H1 (cell line): ENCODE measurements at regions not wholly inside any gene's neighbourhood (a gene's known extent, or its start where the extent isn't known, plus 50 kb on each side); places are given as distances from the start of the nearest gene placed in this dataset.
"Not testable (repeated sequence)": the region's sequence is repeated elsewhere in the genome, so short reads cannot be mapped to it uniquely, and the experiment has no call there.

Experiments used
- CTCF ChIA-PET: fragments of 300-600 bp; sonication (Branson Sonifier 250); formaldehyde crosslinking; loops from one replicate; lab custom pipeline; 2021; ENCODE audit not compliant: partially characterized antibody; lab: Charles Lee
- POLR2A ChIA-PET: fragments of 300-600 bp; sonication (Branson Sonifier 250); formaldehyde crosslinking; loops from one replicate; lab custom pipeline; 2021; ENCODE audit warnings: inconsistent platforms; ENCODE audit not compliant: partially characterized antibody; lab: Charles Lee
- DNase-seq, 2 experiments: peaks; one replicate each; pipeline versions ENCODE4 v3.0.0 to v3.0.0-alpha.2; 2010 to 2022; ENCODE audit warnings: low spot score in 2 of 2, low read depth in 1 of 2, mixed read lengths in 1 of 2
- FAIRE-seq: peaks from 2 replicates; lab custom pipeline; 2011; peaks lifted over from hg19 to GRCh38; lab: Jason Lieb, UNC
- H2AFZ ChIP-seq: 2 replicates; pipeline ENCODE4 v1.8.1; 2012; ENCODE audit warnings: low read length, inconsistent platforms
- H2AK5ac ChIP-seq: 2 replicates; pipeline ENCODE4 v1.6.1; 2013; ENCODE audit warnings: low read depth, low read length
- H2BK120ac ChIP-seq: replicated peaks from 2 replicates; pipeline ENCODE3; 2013; ENCODE audit warnings: low read depth, low read length, inconsistent platforms
- H2BK12ac ChIP-seq: 2 replicates; pipeline ENCODE4 v1.6.1; 2013; ENCODE audit warnings: low read depth, low read length
- H2BK15ac ChIP-seq: 2 replicates; pipeline ENCODE4 v1.6.1; 2013; ENCODE audit warnings: low read length
- H2BK20ac ChIP-seq: 2 replicates; pipeline ENCODE4 v1.6.1; 2013; ENCODE audit warnings: low read length
- H2BK5ac ChIP-seq: 2 replicates; pipeline ENCODE4 v1.6.1; 2013; ENCODE audit warnings: low read depth, low read length
- H3K14ac ChIP-seq: 2 replicates; pipeline ENCODE4 v1.6.1; 2013; ENCODE audit warnings: inconsistent platforms; ENCODE audit not compliant: insufficient read length
- H3K18ac ChIP-seq: 2 replicates; pipeline ENCODE4 v1.6.1; 2013; ENCODE audit warnings: low read length; ENCODE audit errors: extremely low read depth
- H3K23ac ChIP-seq: 2 replicates; pipeline ENCODE4 v1.6.1; 2013; ENCODE audit warnings: inconsistent platforms; ENCODE audit not compliant: insufficient read length
- H3K23me2 ChIP-seq: 2 replicates; pipeline ENCODE4 v1.6.1; 2013; ENCODE audit warnings: low read depth, low read length
- H3K27ac ChIP-seq: 2 replicates; pipeline ENCODE4 v1.6.1; 2011; ENCODE audit warnings: low read depth, low read length, inconsistent platforms
- H3K27me3 ChIP-seq, 4 experiments: replicated peaks in 1 of 4; 1 replicate in 1 of 4; 2 replicates in 3 of 4; pipeline versions ENCODE4 v1.6.1 to v1.8.1; 2011 to 2013; ENCODE audit warnings: low read length in 3 of 4, mild to moderate bottlenecking in 3 of 4, inconsistent platforms in 2 of 4, mixed read lengths in 2 of 4, moderate library complexity in 1 of 4; ENCODE audit not compliant: control insufficient read depth in 3 of 4, insufficient read depth in 3 of 4; ENCODE audit errors: extremely low read depth in 1 of 4
- H3K36me3 ChIP-seq, 4 experiments: 2 replicates each; pipeline versions ENCODE4 v1.6.1 to v1.8.1; 2011 to 2013; ENCODE audit warnings: mild to moderate bottlenecking in 4 of 4, low read length in 3 of 4, moderate library complexity in 2 of 4, control low read depth in 1 of 4, inconsistent platforms in 1 of 4; ENCODE audit not compliant: insufficient read depth in 4 of 4, control insufficient read depth in 2 of 4
- H3K4ac ChIP-seq: replicated peaks from 2 replicates; pipeline ENCODE3; 2013; ENCODE audit warnings: low read length, low read depth, mixed read lengths, inconsistent platforms; ENCODE audit not compliant: insufficient read length
- H3K4me1 ChIP-seq, 4 experiments: replicated peaks in 1 of 4; 1 replicate in 1 of 4; 2 replicates in 3 of 4; pipeline versions ENCODE4 v1.6.1 to v1.8.1; 2011 to 2013; ENCODE audit warnings: low read length in 3 of 4, inconsistent platforms in 2 of 4, mixed read lengths in 1 of 4; ENCODE audit not compliant: insufficient read depth in 4 of 4, control insufficient read depth in 3 of 4
- H3K4me2 ChIP-seq, 2 experiments: 2 replicates each; pipeline versions ENCODE4 v1.6.1 to v1.8.1; 2011 to 2013; ENCODE audit warnings: low read depth in 2 of 2, low read length in 2 of 2, control low read depth in 1 of 2, inconsistent platforms in 1 of 2, mild to moderate bottlenecking in 1 of 2; ENCODE audit not compliant: insufficient read depth in 1 of 2
- H3K4me3 ChIP-seq, 4 experiments: fragments of 200-600, 300-600 bp in 1 of 4; sonication (generic), shearing (Covaris generic), sonication (Bioruptor Twin) in 1 of 4; 2 replicates each; pipeline versions ENCODE4 v1.5.1 to v1.8.1; 2011 to 2016; ENCODE audit warnings: low read length in 4 of 4, low read depth in 3 of 4, control low read depth in 2 of 4, inconsistent platforms in 2 of 4, mild to moderate bottlenecking in 2 of 4, mixed read lengths in 1 of 4, moderate library complexity in 1 of 4; ENCODE audit not compliant: insufficient read depth in 2 of 4; ENCODE audit errors: extremely low read depth in 1 of 4
- H3K56ac ChIP-seq: replicated peaks from 2 replicates; pipeline ENCODE3; 2013; ENCODE audit warnings: low read depth, mild to moderate bottlenecking, mixed read lengths, low read length, inconsistent platforms; ENCODE audit not compliant: insufficient read length
- H3K79me1 ChIP-seq: 2 replicates; pipeline ENCODE4 v1.6.1; 2013; ENCODE audit warnings: low read depth, low read length, control low read depth
- H3K79me2 ChIP-seq, 2 experiments: 2 replicates each; pipeline versions ENCODE4 v1.6.1 to v1.8.1; 2012 to 2013; ENCODE audit warnings: low read length in 2 of 2, mild to moderate bottlenecking in 2 of 2, inconsistent platforms in 1 of 2; ENCODE audit not compliant: insufficient read depth in 2 of 2, control insufficient read depth in 1 of 2
- H3K9ac ChIP-seq, 4 experiments: replicated peaks in 1 of 4; 1 replicate in 1 of 4; 2 replicates in 3 of 4; pipeline versions ENCODE4 v1.6.1 to v1.8.1; 2011 to 2013; ENCODE audit warnings: low read depth in 3 of 4, low read length in 3 of 4, control low read depth in 2 of 4, mild to moderate bottlenecking in 2 of 4, moderate library complexity in 2 of 4, inconsistent platforms in 1 of 4; ENCODE audit errors: extremely low read depth in 1 of 4
- H3K9me3 ChIP-seq, 2 experiments: 2 replicates each; pipeline versions ENCODE4 v1.6.1 to v1.8.1; 2012 to 2013; ENCODE audit warnings: mild to moderate bottlenecking in 2 of 2, moderate library complexity in 2 of 2, control low read depth in 1 of 2, inconsistent platforms in 1 of 2, low read depth in 1 of 2, low read length in 1 of 2, mixed read lengths in 1 of 2; ENCODE audit not compliant: insufficient read depth in 2 of 2
- H4K20me1 ChIP-seq, 2 experiments: replicated peaks in 1 of 2; 2 replicates each; pipeline versions ENCODE3 to v1.8.1; 2011 to 2013; ENCODE audit warnings: inconsistent platforms in 2 of 2, low read length in 2 of 2, mild to moderate bottlenecking in 1 of 2; ENCODE audit not compliant: insufficient read depth in 2 of 2, control insufficient read depth in 1 of 2
- H4K5ac ChIP-seq: 2 replicates; pipeline ENCODE4 v1.6.1; 2013; ENCODE audit warnings: low read length, low read depth, mixed read lengths, inconsistent platforms; ENCODE audit not compliant: insufficient read length
- H4K8ac ChIP-seq: 2 replicates; pipeline ENCODE4 v1.8.0; 2013; ENCODE audit warnings: mild to moderate bottlenecking, moderate library complexity, low read length, inconsistent platforms; ENCODE audit not compliant: insufficient read depth; ENCODE audit errors: extremely low read depth
- H4K91ac ChIP-seq: replicated peaks from 2 replicates; pipeline ENCODE3; 2013; ENCODE audit warnings: low read length, mixed read lengths, inconsistent platforms; ENCODE audit not compliant: insufficient read length
- WGBS, 2 experiments: shearing (Covaris generic) in 1 of 2; methylation state at CpG; one replicate each; pipeline versions ENCODE4 v1.1.6 to v1.1.7; 2013 to 2015; ENCODE audit warnings: low lambda C conversion rate in 2 of 2, mixed read lengths in 2 of 2, inconsistent platforms in 1 of 2, low coverage in 1 of 2, missing lambda C conversion rate in 1 of 2; ENCODE audit not compliant: insufficient replicate concordance in 2 of 2, insufficient coverage in 1 of 2, insufficient read length in 1 of 2; ENCODE audit errors: extremely low coverage in 1 of 2, missing lambda C conversion rate in 1 of 2; 5-methylcytosine and 5-hydroxymethylcytosine counted together

DNA sequence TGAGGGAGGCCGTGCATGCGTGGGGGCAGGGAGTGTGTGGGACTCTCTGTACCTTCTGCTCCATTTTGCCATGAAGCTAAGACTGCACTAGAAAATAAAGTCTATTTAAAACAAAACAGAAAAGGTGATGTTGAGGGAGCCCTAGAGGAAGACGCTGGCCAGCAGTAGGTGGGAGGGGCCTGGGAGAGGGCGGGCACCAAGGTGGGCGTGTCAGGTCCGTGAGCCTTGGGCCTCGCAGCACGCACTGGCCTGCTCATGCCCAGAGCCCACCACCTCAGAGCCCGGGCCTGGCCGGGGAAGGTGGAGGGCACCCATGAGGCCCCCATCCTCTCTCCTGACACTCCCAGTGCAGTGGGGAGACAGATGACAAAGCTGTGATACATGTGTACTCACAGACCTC, 5408.3 kb upstream of the TPTE start:
- DNase-seq, H4K8ac ChIP-seq, H2AK5ac ChIP-seq, H3K14ac ChIP-seq, H3K27ac ChIP-seq, H2BK15ac ChIP-seq, H4K5ac ChIP-seq, H2BK5ac ChIP-seq, H3K18ac ChIP-seq, H3K23ac ChIP-seq, H2BK120ac ChIP-seq, H2BK12ac ChIP-seq, H3K23me2 ChIP-seq, H3K36me3 ChIP-seq, H2BK20ac ChIP-seq, H3K4me1 ChIP-seq, H3K27me3 ChIP-seq, H3K9ac ChIP-seq, FAIRE-seq, H3K79me2 ChIP-seq, CTCF ChIA-PET, H2AFZ ChIP-seq, H4K20me1 ChIP-seq, H4K91ac ChIP-seq, H3K56ac ChIP-seq, H3K79me1 ChIP-seq, POLR2A ChIA-PET, H3K4ac ChIP-seq, H3K4me3 ChIP-seq, H3K4me2 ChIP-seq, H3K9me3 ChIP-seq: not testable (repeated sequence)
- no CpG with 5 or more reads among the region's 10 CpGs for WGBS, 2 experiments

DNA sequence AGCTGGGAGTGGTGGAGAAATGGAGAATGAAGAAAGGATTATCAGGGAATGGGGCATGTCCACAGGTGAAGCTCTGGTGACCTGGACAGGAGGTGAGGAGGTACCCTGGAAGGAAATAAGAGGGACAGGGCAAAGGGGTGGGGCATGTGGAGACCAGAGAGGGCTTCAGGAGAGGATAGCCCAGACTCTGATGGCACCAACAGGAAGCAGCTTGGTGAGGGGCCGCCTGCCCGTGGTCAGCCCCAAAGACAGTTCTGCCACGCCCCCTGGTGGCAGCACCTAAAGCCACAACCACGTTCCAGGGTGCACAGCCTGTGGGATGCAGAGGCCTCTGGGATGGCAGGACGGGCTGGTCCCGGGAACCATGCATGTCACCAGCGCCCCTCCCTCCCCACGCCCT, 5406.9 kb upstream of the TPTE start:
- H2BK20ac ChIP-seq, H3K56ac ChIP-seq, H3K79me1 ChIP-seq, CTCF ChIA-PET, H3K9me3 ChIP-seq, H4K8ac ChIP-seq, H3K14ac ChIP-seq, FAIRE-seq, H3K23ac ChIP-seq, H3K27me3 ChIP-seq, H2BK12ac ChIP-seq, H2BK5ac ChIP-seq, H3K18ac ChIP-seq, H3K4me3 ChIP-seq, H3K4me2 ChIP-seq, H3K4ac ChIP-seq, H2BK15ac ChIP-seq, H3K36me3 ChIP-seq, H3K4me1 ChIP-seq, H4K91ac ChIP-seq, H3K9ac ChIP-seq, H2BK120ac ChIP-seq, H4K20me1 ChIP-seq, H3K79me2 ChIP-seq, H2AK5ac ChIP-seq, H3K23me2 ChIP-seq, H2AFZ ChIP-seq, DNase-seq, H3K27ac ChIP-seq, POLR2A ChIA-PET, H4K5ac ChIP-seq: not testable (repeated sequence)
- WGBS, 2 experiments, result no CpG with 5 or more reads among the region's 8 CpGs
